Amygdala (tissue), 56 donors: ENCODE measurements at regions not wholly inside any gene's neighbourhood (a gene's known extent, or its start where the extent isn't known, plus 50 kb on each side); places are given as distances from the start of the nearest gene placed in this dataset.

Experiments used
- DNase-seq, 56 donors: peaks; one replicate each; lab custom pipeline; 2025; lab: John Stamatoyannopoulos, UW

DNA sequence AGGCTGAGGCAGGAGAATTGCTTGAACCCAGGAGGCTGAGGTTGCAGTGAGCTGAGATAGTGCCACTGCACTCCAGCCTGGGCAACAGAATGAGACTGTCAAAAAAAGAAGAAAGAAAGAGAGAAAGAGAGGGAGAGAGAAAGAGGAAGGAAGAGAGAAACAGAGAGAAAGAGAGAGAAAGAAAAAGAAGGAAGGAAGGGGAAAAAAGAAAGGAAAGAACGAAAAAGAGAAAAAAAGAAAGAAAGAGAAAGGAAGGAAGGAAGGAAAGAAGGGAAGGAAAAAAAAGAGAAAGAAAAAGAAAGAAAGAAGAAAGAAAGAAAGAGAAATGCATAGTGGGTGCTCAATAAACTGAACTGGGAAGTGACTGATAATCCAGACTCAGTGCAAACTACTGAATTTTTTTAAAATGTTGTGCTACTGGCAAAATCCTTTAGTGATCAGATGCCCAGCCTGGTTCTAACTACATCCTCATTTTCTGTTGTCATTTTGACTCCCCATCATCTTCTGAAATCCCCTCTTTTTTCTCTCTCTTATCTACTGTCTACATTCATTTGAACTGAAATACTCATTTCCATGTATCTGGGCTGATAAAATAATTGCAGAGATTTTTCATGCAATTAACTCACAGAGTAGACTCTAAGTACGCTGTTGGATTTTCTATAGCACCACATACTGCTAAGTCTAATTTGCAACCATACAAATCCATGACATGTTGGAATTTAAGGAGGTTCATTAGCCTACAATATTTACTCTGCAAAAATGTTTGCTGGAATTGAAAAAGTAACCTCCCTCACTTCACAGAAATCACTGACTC, 85.3 kb upstream of the HIVEP1 start:
- no peak for DNase-seq

DNA sequence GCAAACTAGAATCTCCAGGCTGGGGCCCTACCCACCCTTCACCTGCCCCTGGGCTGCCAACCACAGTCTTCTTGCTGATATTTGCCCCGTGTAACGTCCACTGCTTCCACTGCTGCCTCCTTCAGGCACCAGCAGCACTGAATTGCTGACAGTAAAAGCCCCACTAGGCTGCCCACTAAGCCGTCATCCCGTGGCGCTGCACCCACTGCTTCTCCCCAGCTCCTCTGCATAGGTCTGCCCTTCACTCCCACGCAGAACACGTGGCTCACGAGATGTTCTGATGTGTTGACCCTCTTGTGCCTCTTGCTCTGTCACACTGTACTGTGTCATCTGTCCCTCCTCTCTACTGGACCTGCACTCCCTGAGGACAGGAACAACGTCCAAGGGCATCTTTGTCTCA, 86.3 kb upstream of the HIVEP1 start:
- no peak for DNase-seq

- DNase-seq: no peak
Measured at GRCh38 chr6:11923621-11924020, 88.5 kb upstream of the HIVEP1 start.

DNA sequence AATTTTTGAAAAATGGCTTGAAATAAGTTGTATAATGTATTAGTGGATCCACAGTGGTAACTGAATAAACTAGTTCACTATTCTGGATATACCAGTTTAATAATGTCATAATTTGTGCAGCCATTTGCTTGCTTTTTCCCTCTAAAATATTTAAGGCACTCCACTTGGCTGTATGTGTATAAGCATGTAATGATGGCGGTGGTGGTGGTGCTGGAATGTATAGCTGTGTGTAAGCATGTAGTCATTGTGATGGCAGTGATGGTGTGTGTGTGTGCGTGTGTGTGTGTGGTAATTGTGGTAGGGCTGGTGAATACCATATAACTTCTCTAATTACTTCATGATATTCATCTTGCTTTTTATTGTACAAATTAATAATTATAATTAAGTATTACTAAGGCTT, 89.2 kb upstream of the HIVEP1 start:
- DNase-seq: no peak

- DNase-seq: no peak
Measured at GRCh38 chr6:11921751-11922150, 90.4 kb upstream of the HIVEP1 start.

- DNase-seq: peak in 2 of 56 donors; percentile 6 to 8
Measured at GRCh38 chr6:11921017-11921438, 91.1 kb upstream of the HIVEP1 start.

- no peak for DNase-seq
Measured at GRCh38 chr6:11920566-11920965, 91.5 kb upstream of the HIVEP1 start.

DNA sequence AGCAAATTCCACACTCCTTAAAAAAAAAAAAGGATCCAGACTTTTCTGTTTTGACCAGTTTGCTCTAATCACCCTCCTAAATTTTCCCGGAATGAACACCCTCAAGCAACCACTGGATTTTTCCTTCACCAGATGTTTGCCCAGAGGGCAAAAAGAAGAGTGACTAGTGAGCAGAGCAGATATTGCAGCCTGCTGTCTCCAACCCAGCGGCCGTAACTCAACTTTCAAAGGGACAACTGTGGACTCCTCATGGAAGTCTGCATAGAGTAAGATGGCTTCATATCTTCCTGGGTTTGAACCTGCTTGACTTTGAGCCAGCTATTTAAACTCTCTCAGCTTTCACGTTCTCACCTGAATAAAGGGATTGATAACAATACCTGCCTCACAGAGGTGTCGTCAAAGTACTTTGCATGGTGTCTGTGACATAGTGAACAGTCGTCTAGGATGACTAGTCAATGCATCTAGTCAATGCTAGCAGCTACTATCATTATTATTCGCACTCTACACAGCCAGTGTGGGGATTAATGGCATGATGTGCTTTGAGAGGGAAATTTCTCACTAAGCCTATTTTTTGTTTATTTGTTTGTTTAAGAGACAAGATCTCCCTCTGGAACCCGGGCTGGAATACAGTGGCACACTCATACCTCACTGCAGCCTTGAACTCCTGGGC, 92.2 kb upstream of the HIVEP1 start:
- no peak for DNase-seq

GRCh38 chr6:11918739-11919605, 93.1 kb upstream of the HIVEP1 start:
- no peak for DNase-seq

- DNase-seq: peak in 1 of 56 donors; percentile 2
Measured at GRCh38 chr6:11917951-11918738, 94.0 kb upstream of the HIVEP1 start.

- DNase-seq: no peak
Measured at GRCh38 chr6:11912420-11912819, 99.7 kb upstream of the HIVEP1 start.

GRCh38 chr6:11911538-11911937, 100.6 kb upstream of the HIVEP1 start:
- no peak for DNase-seq

- DNase-seq: no peak
Measured at GRCh38 chr6:11909696-11910132, 102.4 kb upstream of the HIVEP1 start.

DNA sequence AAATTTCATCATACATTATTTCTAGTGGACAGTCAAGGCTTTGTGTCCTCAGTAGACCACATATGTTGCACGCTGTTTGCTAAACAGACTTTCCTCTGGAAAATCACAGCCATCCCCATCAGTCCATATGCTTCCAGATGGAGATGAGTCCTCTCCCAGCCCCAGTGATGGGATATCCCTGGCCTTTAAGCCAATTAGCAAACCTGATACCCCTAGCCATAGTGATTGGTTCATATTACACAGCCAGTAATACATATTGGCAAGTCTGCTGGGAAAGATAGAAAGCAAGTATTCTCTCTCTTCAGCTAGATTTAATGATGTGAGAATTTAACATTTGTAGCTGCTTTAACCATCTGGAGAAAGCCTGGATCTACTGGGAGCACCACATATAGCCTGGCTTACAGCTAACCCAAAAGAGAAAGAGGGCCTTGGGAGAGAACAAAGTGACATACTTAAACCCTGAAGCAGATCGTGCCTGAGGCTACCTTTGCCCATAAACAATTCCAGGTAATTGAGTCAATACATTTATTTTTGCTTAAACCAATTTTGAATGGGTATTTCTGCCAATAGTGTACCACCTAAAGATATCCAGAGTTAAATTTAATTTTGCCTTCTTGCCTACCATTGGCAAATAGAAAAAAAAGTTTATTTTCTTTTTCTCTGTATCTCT, 103.5 kb upstream of the HIVEP1 start:
- DNase-seq: no peak

DNA sequence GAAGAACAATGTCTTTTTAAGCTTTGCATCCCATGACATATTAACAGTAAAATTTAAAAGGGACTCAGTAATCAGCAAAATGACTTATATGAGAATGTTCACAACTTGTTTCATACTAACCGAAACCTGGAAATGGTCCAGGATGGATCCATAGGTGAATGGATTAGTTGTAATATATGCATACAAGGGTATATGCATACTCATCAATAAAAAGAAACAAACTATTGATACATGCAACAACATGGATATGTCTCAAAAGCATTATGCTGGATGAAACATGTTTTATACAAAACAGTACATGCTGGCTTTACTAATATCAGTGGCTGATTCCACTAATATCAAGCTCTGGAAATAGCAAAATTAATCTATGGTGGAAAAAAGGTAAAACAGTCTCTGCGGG, 108.5 kb upstream of the HIVEP1 start:
- DNase-seq: no peak

DNA sequence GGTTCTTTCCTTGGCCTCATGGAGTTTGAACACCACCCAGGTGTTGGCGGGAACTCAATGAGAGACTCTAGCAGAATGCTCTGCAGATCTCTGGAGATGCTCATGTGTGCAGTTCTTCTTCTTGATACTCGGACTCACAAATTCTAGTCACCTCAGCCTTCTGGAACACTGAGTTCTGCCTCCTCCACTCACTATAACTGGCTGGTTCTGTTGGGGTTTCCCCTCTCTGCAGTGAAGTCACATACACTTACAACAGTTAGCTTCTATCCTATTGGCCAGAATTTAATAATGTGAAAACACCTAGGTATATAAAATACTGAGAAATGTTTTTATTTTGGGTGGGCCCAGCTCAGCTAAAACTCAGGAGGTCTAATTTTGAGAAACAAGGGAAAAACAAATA, 109.6 kb upstream of the HIVEP1 start:
- DNase-seq: no peak

DNA sequence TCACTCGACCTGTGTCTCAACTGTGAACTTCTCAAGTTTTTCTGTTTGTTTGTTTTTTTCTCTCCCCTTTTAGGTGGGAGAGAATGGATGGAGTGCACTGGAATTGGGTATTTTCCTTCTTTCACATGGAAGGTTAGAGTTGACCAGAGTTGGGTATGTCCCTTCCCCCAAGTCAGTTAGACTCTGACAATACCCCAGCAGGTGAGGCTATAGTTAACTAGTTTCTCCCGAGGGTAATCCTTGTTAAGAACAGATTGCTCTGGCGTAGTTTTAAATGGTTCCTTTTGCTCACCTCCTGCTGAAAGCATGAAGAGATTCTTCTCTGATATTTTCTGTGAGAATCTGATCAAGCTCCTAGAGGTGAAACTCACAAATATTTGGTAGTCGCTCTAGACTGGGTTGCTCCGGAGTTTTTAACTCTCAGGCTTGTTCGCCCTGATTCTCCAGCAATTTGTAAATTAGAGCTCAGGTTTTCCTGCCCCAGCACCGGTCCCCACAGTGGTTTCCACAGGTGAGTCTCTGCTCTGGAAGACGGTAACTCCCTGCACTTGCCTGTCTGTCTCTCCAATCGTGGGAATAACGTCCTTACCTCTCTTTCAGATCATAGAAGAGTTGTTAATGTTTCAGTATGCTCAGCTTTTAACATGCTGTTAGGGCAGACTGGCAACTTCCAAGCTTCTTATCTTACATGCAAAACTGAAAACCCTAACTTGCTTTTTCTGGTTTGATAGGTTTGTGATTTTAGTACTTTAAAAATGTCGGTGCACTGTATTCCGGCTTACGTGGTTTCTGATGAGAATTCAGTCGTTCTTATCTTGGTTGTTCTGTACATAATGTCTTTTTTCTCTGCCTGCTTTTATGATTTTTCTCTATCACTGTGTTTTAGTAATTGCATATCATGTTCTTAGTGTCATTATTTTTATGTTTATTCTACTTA, 111.2 kb upstream of the HIVEP1 start:
- no peak for DNase-seq

DNA sequence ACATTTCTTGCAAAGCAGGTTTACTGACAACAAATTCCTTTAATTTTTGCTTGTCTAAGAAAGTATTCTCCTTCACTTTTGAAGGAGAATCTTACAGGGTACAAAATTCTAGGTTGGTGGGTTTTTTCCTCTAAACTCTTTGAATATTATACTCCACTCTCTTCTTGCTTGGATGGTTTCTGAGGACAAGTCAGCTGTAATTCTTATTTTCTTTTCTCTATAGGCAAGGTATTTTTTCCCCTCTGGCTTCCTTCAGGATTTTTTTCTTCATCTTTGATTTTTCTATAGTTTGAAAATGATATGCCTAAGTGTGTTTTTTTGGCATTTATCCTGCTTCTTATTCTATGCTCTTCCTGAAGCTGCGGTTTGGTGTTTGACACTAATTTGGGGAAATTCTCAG, 112.5 kb upstream of the HIVEP1 start:
- no peak for DNase-seq

- DNase-seq: no peak
Measured at GRCh38 chr6:11894212-11894611, 115.6 kb upstream of the ADTRP start.
